Rectal smooth muscle tissue (tissue), 1 donor: ENCODE measurements at regions not wholly inside any gene's neighbourhood (a gene's known extent, or its start where the extent isn't known, plus 50 kb on each side); places are given as distances from the start of the nearest gene placed in this dataset.
"Not testable (repeated sequence)": the region's sequence is repeated elsewhere in the genome, so short reads cannot be mapped to it uniquely, and the experiment has no call there.

Experiments
- H3K27ac ChIP-seq: one replicate; pipeline ENCODE4 v1.7.0; 2013; ENCODE audit warnings: low read depth, low read length, inconsistent platforms
- H3K27me3 ChIP-seq: one replicate; pipeline ENCODE4 v1.7.0; 2013; ENCODE audit warnings: low read length; ENCODE audit not compliant: control insufficient read depth, insufficient read depth
- H3K36me3 ChIP-seq: one replicate; pipeline ENCODE4 v1.7.0; 2013; ENCODE audit warnings: low read length; ENCODE audit not compliant: control insufficient read depth, insufficient read depth
- H3K4me1 ChIP-seq: one replicate; pipeline ENCODE4 v1.7.0; 2013; ENCODE audit warnings: low read length; ENCODE audit not compliant: control insufficient read depth, insufficient read depth
- H3K4me3 ChIP-seq: one replicate; pipeline ENCODE4 v1.7.0; 2013; ENCODE audit warnings: low read length
- H3K9ac ChIP-seq: one replicate; pipeline ENCODE4 v1.7.0; 2013; ENCODE audit warnings: low read length

DNA sequence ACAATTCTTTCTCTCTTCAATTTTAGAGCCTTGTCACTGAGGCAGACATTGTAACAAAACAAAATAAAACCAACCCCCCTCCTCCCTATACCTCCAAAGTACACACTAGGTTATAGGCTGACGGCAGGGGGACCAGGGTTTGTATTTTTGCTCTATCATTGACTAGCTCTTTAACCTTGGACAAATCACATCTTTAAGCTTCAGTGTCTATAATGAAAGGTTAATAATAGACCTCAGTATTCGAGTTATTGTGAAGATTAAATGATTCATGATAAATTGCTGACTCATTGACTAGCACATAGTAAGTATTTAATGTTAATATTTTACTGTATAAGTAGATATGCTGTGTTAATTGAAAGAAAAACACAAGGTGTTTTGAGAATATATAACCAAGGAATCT lies 1267.6 kb upstream of the ADGRL2 start:
- Histone ChIP-seq H3K9ac (no peak overlapping the region), H3K27me3 (no peaks in the 10 kb centered on the region), H3K36me3 (no peaks in the 10 kb centered on the region), H3K4me1 (no peaks in the 10 kb centered on the region), H3K27ac (no peak overlapping the region), H3K4me3 (no peak overlapping the region)

DNA sequence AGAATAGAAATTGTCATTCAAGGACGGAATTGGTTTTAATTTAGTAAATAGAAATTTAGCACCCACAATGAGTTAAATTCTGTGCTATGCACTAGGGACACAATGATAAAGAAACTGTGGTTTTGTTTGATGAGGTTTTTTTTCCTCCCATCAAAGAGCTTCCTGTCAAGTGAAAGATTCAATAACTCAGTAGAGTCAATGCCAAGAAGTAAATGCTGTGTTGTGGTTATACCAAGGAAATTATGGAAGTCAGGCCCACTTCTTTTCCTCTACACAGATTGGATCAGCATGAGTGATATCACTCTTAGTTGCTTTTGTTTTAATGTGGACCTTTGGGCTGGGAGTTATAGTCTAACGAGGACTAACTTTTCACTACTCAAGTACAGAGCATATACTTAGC lies 1269.6 kb upstream of the ADGRL2 start:
- no peak overlapping the region for H3K27ac ChIP-seq
- no peaks in the 10 kb centered on the region for H3K36me3 ChIP-seq
- no peak overlapping the region for H3K9ac ChIP-seq

DNA sequence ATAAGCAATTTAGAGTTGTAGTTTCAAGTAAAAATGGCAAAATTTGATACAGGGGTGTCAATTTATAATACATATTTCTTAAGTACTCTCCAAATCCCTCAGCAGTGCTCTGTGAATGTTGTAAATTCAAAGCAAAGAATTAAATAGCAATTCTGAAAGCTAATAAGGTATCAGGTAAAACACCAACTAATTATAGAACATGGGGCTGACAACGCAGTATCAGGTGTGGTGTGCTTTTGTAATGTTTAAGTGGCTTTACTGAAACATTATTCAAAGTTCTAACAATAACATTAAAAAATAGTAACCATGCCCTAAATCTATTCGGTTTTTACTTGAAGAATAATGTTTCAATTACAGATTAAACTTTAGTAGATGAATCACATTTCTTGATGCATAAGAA lies 1271.2 kb upstream of the ADGRL2 start:
- Histone ChIP-seq H3K36me3 (no peaks in the 10 kb centered on the region), H3K27me3 (no peaks in the 10 kb centered on the region), H3K27ac (no peak overlapping the region), H3K9ac (no peak overlapping the region), H3K4me3 (no peak overlapping the region), H3K4me1 (no peaks in the 10 kb centered on the region)

More for the DNA sequence above, 1269.6 kb upstream of the ADGRL2 start:
- Histone ChIP-seq H3K27me3 (no peaks in the 10 kb centered on the region), H3K4me3 (no peak overlapping the region), H3K4me1 (no peaks in the 10 kb centered on the region)

DNA sequence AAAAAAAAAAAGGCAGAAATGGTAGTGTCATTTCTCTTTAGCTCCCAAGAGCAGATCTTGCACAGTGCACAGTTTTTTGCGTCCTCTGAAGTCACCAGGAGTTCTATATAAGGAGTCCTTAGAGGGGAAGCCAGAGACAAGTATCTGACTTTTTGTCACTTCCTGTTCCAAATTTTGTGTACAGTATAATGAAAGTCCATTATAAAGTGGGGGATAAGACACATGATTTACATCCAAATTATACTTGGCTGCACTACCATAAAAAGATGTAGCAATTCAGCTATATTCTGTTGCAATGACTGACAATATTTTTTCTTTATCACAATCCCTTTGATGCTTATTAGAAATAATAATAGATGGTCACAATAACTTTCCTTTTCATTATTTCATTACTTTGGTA lies 1276.9 kb upstream of the ADGRL2 start:
- H3K27me3 ChIP-seq = no peaks in the 10 kb centered on the region
- H3K4me3 ChIP-seq = no peak overlapping the region
- H3K36me3 ChIP-seq = no peaks in the 10 kb centered on the region
- no peak overlapping the region for H3K9ac ChIP-seq
- no peak overlapping the region for H3K27ac ChIP-seq
- H3K4me1 ChIP-seq = no peaks in the 10 kb centered on the region

DNA sequence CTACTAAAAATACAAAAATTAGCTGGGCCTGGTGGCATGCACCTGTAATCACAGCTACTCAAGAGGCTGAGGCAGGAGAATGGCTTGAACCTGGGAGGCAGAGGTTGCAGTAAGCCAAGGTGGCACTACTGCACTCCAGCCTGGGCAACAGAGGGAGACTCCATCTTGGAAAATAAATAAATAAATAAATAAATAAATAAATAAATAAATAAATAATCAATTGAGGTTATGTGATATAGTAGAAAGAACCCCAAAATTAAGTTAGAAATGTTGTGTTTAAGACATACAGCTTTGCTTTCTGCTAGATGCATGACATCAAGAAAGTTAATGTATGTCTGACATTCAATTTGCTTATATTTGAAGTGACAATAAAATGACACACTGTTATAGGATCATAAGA lies 1277.7 kb upstream of the ADGRL2 start:
- not testable (repeated sequence) for H3K4me3 ChIP-seq, H3K4me1 ChIP-seq, H3K36me3 ChIP-seq, H3K27ac ChIP-seq, H3K9ac ChIP-seq, H3K27me3 ChIP-seq

DNA sequence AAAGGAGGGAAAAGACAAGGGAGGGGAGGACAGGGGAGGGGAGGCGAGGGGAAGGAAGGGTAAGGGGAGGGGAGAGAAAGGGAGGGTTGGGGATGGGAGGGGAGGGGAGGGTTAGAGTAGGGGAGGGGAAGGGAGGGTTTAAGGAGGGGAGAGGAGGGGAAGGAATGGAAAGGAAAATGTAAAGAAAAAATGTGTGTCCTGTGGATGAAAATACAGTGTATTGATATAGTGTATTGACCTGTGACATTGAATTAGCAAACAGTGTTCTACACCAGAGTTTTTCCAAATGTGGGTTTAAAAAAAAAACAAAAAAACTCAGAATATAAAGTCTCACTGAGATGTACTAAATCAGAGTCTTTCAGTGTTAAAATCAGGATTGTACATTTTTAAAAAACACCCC lies 1279.8 kb upstream of the ADGRL2 start:
- Histone ChIP-seq H3K9ac (no peak overlapping the region), H3K4me1 (no peaks in the 10 kb centered on the region), H3K27me3 (no peaks in the 10 kb centered on the region), H3K27ac (no peak overlapping the region), H3K36me3 (no peaks in the 10 kb centered on the region), H3K4me3 (no peak overlapping the region)

DNA sequence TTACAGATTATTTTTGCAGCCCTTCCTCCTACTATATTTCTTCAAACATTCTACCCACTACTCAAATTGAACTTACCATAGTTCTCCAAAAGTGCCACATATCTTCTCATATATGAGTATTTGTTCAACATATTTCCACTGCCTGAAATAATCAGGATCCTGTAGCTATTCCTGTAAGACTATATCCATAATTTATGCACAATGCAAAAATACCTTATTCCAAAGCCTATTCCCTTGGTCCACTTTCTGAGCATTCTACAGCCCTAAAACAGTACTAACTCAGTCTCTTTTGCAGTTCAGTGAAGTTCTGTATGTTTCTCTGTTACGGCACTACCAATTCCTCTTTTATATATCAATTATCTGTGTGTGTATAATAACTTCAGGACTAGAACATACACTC lies 1283.7 kb upstream of the ADGRL2 start:
- Histone ChIP-seq H3K27me3 (no peaks in the 10 kb centered on the region), H3K4me3 (no peak overlapping the region), H3K27ac (no peak overlapping the region), H3K36me3 (no peaks in the 10 kb centered on the region), H3K9ac (no peak overlapping the region), H3K4me1 (no peaks in the 10 kb centered on the region)

DNA sequence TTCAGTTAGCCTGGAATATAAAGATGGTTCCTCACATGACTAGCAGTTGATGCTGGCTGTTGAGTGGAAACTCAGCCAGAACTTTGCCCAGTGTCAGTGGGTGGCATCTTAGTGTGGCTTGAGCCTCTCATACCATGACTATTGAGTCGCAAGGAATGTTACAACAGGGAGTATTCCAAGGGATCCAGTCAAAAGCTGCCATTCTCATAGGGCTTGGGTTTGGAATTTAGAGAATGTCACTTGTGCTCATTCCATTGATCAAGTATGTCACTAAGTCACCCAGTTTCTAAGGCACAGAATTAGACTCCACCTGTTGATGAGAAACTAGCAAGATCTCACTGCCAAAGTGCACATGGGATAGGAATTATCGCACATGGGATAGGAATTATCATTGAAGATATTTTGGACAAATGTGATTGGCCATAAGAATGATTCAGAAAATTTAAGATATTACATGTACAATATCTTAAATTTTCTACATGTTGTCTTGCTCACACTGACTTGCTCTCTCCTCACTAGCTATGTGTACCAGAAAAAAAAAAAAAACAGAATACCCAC lies 1290.7 kb upstream of the ADGRL2 start:
- Histone ChIP-seq H3K4me3 (no peak overlapping the region), H3K27me3 (no peaks in the 10 kb centered on the region), H3K9ac (no peak overlapping the region), H3K36me3 (no peaks in the 10 kb centered on the region), H3K27ac (no peak overlapping the region), H3K4me1 (no peaks in the 10 kb centered on the region)

DNA sequence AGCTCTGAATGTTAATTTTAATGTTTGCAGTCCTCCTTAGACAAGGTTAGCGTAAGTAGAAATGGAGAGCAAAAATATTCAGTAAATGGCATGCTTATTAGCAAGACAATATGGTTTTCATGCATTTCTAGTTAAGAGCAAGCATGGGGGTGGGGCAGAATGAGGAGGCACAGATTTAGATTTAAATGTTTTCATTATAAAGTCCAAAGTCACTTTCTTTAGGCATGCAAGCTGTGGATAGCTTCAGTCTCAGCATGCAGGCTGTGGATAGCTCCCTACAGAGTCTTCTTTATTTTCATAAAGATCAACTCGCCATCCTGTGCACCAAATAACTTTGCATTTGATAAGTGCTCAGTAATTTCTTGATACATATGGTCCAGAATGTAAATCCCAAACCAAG lies 1294.5 kb upstream of the ADGRL2 start:
- H3K4me1 ChIP-seq = no peaks in the 10 kb centered on the region
- no peaks in the 10 kb centered on the region for H3K36me3 ChIP-seq
- H3K9ac ChIP-seq = no peak overlapping the region
- H3K27ac ChIP-seq = no peak overlapping the region
- no peak overlapping the region for H3K4me3 ChIP-seq
- H3K27me3 ChIP-seq = no peaks in the 10 kb centered on the region

DNA sequence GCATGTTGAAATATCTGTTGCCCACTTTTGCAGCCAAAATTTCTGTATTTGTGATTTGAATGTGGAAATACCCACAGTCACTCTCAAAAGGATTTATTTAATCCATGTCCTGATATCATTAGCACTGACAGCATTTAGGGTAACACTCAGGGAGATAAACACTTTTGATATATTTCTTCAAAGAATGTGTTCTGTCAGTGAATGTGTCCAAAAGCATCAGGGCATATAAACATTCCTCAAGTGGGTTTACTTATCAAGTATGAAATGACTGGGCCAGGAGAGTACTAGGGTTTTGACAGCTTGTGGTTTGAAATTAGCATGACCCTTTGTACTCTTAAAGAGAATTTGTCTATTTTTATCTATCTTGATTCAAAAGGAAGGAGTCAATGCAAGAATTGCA lies 1302.1 kb upstream of the ADGRL2 start:
- H3K27me3 ChIP-seq = no peaks in the 10 kb centered on the region
- H3K36me3 ChIP-seq = no peaks in the 10 kb centered on the region
- no peak overlapping the region for H3K27ac ChIP-seq
- H3K4me3 ChIP-seq = no peak overlapping the region
- H3K4me1 ChIP-seq = no peaks in the 10 kb centered on the region
- no peak overlapping the region for H3K9ac ChIP-seq

DNA sequence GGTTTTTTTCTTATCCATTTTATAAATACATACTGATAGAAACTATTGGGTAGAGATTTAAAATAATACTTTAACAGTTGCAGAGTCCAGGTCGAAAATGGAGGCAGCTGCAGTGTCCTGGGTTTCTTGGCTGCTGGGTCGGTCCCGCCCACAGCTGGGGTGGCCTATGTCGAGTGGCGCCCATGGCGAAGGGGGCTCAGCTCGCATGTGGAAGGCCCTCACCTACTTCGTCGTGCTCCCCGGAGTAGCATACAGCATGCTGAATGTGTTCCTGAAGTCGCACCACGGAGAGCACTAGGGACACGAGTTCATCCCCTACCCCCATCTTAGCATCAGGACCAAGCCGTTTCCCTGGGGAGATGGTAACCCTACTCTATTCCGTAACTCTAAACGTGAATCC lies 1304.9 kb upstream of the ADGRL2 start:
- H3K9ac ChIP-seq = no peak overlapping the region
- no peaks in the 10 kb centered on the region for H3K27me3 ChIP-seq
- no peaks in the 10 kb centered on the region for H3K36me3 ChIP-seq
- no peak overlapping the region for H3K4me3 ChIP-seq
- no peaks in the 10 kb centered on the region for H3K4me1 ChIP-seq
- no peak overlapping the region for H3K27ac ChIP-seq

DNA sequence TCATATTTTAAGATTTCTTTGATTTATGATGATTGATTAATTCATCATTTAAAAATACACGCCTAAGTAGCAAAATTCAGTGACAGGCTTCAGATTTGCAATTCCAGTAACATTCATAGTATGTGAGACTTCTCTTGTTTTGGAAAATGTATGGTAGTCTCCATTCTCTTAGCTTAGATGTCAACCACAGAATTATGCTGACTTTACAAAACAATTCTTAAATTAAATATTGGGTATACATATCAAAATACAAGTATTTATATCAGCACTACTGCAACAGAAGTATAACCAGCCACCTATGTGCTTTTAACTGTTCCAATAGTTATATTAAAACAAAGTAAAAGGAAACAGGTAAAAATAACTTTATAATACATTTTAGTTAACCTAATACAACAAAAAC lies 1328.6 kb upstream of the ADGRL2 start:
- Histone ChIP-seq H3K4me3 (no peak overlapping the region), H3K27me3 (no peaks in the 10 kb centered on the region), H3K4me1 (no peaks in the 10 kb centered on the region)

DNA sequence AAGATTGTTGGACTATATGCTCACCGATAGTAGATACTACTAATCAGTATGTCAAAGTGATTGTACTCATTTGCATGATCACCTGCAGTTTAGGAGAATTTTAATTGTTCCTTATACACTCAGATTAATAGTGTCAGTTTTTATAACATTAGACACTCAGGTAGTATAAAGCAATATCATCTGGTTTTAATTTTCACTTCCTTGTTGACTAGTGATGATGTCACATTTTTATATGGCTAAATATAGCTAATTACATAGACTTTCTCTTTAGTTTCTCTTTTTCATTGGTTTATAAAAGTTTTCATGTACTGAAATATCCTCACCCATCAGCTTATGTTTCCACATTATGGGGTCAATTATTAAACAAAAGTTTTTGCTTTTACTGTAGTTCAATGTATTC lies 1332.4 kb upstream of the ADGRL2 start:
- no peaks in the 10 kb centered on the region for H3K4me1 ChIP-seq
- H3K36me3 ChIP-seq = no peaks in the 10 kb centered on the region
- H3K27me3 ChIP-seq = no peaks in the 10 kb centered on the region
- no peak overlapping the region for H3K9ac ChIP-seq
- H3K4me3 ChIP-seq = no peak overlapping the region
- H3K27ac ChIP-seq = no peak overlapping the region

More for the DNA sequence above, 1328.6 kb upstream of the ADGRL2 start:
- Histone ChIP-seq H3K27ac (no peak overlapping the region), H3K36me3 (no peaks in the 10 kb centered on the region), H3K9ac (no peak overlapping the region)
